ENCODE measurements at regions not wholly inside any gene's neighbourhood (a gene's known extent, or its start where the extent isn't known, plus 50 kb on each side); places are given as distances from the start of the nearest gene placed in this dataset.

DNA sequence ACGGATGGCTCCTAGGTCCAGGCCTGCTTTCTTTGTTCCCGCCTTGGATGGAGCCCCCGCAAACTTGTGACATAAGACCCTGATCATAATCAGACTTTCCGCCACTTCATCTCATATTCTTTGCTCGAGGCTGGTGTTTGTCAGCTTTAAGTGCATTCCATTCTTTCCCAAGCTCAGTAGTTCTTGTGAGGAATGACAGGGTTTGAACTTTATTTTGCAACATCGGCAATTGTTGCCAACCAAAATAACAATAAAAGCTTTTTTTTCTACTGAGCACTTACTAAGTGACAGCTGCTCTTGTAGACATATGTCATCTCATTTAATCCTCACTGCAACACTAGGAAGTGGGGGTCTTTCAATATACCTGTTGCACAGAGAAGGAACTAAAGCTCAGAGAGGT lies 178.8 kb upstream of the ST6GAL2 start:
- no peak for TF ChIP-seq POLR2AphosphoS5 (IDR thresholded peaks at IDR 0.05; ENCODE audit: borderline replicate concordance, low read depth, low read length)
- TF ChIP-seq EZH2 (IDR thresholded peaks at IDR 0.05), result no peak
